ENCODE measurements at regions not wholly inside any gene's neighbourhood (a gene's known extent, or its start where the extent isn't known, plus 50 kb on each side); places are given as distances from the start of the nearest gene placed in this dataset.

GRCh38 chr2:66895206-66895605 lies 460.3 kb downstream of the MEIS1 start:
- TF ChIP-seq SPI1 (IDR thresholded peaks at IDR 0.05; ENCODE audit: borderline replicate concordance, low read depth) (no peak), GABPA (IDR thresholded peaks at IDR 0.05; ENCODE audit: low read depth) (no peak), POLR2AphosphoS5 (IDR thresholded peaks at IDR 0.05; ENCODE audit: low read depth) (no peak)
- no peak overlapping the region for H3K4me3 ChIP-seq (replicated peaks; ENCODE audit: insufficient read depth, low read length)
- H3K27ac ChIP-seq (replicated peaks) = no peak overlapping the region
- H3K27me3 ChIP-seq (ENCODE audit: insufficient read depth, poor library complexity, severe bottlenecking) = peaks cover 2% of the 10 kb centered on the region
- DNase-seq (ENCODE audit: low read depth in 1 of 2, low spot score in 1 of 2) = no peak

- H3K27me3 ChIP-seq (ENCODE audit: insufficient read depth, poor library complexity, severe bottlenecking) = peaks cover 2% of the 10 kb centered on the region
- no peak overlapping the region for H3K4me3 ChIP-seq (replicated peaks; ENCODE audit: insufficient read depth, low read length)
- DNase-seq (ENCODE audit: low read depth in 1 of 2, low spot score in 1 of 2) = no peak
- TF ChIP-seq POLR2AphosphoS5 (IDR thresholded peaks at IDR 0.05; ENCODE audit: low read depth) (no peak), CTCF (IDR thresholded peaks at IDR 0.05; ENCODE audit: insufficient read depth, low read length) (no peak), GABPA (IDR thresholded peaks at IDR 0.05; ENCODE audit: low read depth) (no peak), SPI1 (IDR thresholded peaks at IDR 0.05; ENCODE audit: borderline replicate concordance, low read depth) (no peak), REST (IDR thresholded peaks at IDR 0.05; ENCODE audit: insufficient replicate concordance, low read depth) (no peak)
- H3K27ac ChIP-seq (replicated peaks) = no peak overlapping the region
Measured at GRCh38 chr2:66896131-66896530, 461.2 kb downstream of the MEIS1 start.

- no peak for DNase-seq (ENCODE audit: low read depth in 1 of 2, low spot score in 1 of 2)
- TF ChIP-seq SPI1 (IDR thresholded peaks at IDR 0.05; ENCODE audit: borderline replicate concordance, low read depth) (no peak), POLR2AphosphoS5 (IDR thresholded peaks at IDR 0.05; ENCODE audit: low read depth) (no peak), GABPA (IDR thresholded peaks at IDR 0.05; ENCODE audit: low read depth) (no peak), REST (IDR thresholded peaks at IDR 0.05; ENCODE audit: insufficient replicate concordance, low read depth) (no peak), CTCF (IDR thresholded peaks at IDR 0.05; ENCODE audit: insufficient read depth, low read length) (no peak)
- H3K27me3 ChIP-seq (ENCODE audit: insufficient read depth, poor library complexity, severe bottlenecking) = peaks cover 2% of the 10 kb centered on the region
- H3K27ac ChIP-seq (replicated peaks) = no peak overlapping the region
- no peak overlapping the region for H3K4me3 ChIP-seq (replicated peaks; ENCODE audit: insufficient read depth, low read length)
Measured at GRCh38 chr2:66897181-66897580, 462.3 kb downstream of the MEIS1 start.

GRCh38 chr2:66897691-66898150 lies 462.8 kb downstream of the MEIS1 start:
- DNase-seq (ENCODE audit: low read depth in 1 of 2, low spot score in 1 of 2) = no peak
- Histone ChIP-seq H3K4me3 (replicated peaks; ENCODE audit: insufficient read depth, low read length) (no peak overlapping the region), H3K27ac (replicated peaks) (no peak overlapping the region), H3K27me3 (ENCODE audit: insufficient read depth, poor library complexity, severe bottlenecking) (peaks cover 2% of the 10 kb centered on the region)
- no peak for TF ChIP-seq POLR2AphosphoS5 (IDR thresholded peaks at IDR 0.05; ENCODE audit: low read depth)
- TF ChIP-seq GABPA (IDR thresholded peaks at IDR 0.05; ENCODE audit: low read depth) = no peak
- TF ChIP-seq REST (IDR thresholded peaks at IDR 0.05; ENCODE audit: insufficient replicate concordance, low read depth) = no peak
- no peak for TF ChIP-seq SPI1 (IDR thresholded peaks at IDR 0.05; ENCODE audit: borderline replicate concordance, low read depth)
- no peak for TF ChIP-seq CTCF (IDR thresholded peaks at IDR 0.05; ENCODE audit: insufficient read depth, low read length)
